Panc1 (cell line): ENCODE measurements at regions not wholly inside any gene's neighbourhood (a gene's known extent, or its start where the extent isn't known, plus 50 kb on each side); places are given as distances from the start of the nearest gene placed in this dataset.

ENCODE experiments used
- ATAC-seq: fragments of 200-7000 bp; cut with Tn5 transposase; 2 replicates; pipeline ENCODE4 v1.9.1; 2020; ENCODE audit warnings: mild to moderate bottlenecking, moderate library complexity
- BruUV-seq: library from RNA; stranded (reverse); fragments of 400-500 nt; replicated peaks from 2 replicates; lab custom pipeline; 2021; lab: Mats Ljungman, UMichigan
- CTCF ChIA-PET: fragments of 300-600 bp; sonication (Branson Sonifier 250); formaldehyde crosslinking; loops from one replicate; lab custom pipeline; 2022; ENCODE audit warnings: antibody characterized with exemption; lab: Charles Lee
- POLR2A ChIA-PET: fragments of 300-600 bp; sonication (Branson Sonifier 250); formaldehyde crosslinking; loops from one replicate; lab custom pipeline; 2022; ENCODE audit warnings: antibody characterized with exemption; lab: Charles Lee
- DNase-seq: peaks from one replicate; pipeline ENCODE4 v3.0.0-alpha.2; 2010; ENCODE audit warnings: low read depth, low spot score
- H3K27ac ChIP-seq: 2 replicates; pipeline ENCODE4 v1.5.1; 2011; ENCODE audit warnings: mild to moderate bottlenecking, low read length, inconsistent platforms
- H3K27me3 ChIP-seq: fragments of 200-500 bp; sonication (Bioruptor generic); 2 replicates; pipeline ENCODE4 v1.6.0; 2014; ENCODE audit warnings: low read length, inconsistent platforms; ENCODE audit not compliant: control insufficient read depth, insufficient read depth
- H3K36me3 ChIP-seq: fragments of 200-500 bp; sonication (Bioruptor generic); 2 replicates; pipeline ENCODE4 v1.5.1; 2014; ENCODE audit warnings: inconsistent platforms, mild to moderate bottlenecking, low read length, moderate library complexity; ENCODE audit not compliant: control insufficient read depth, insufficient read depth
- H3K4me1 ChIP-seq: 2 replicates; pipeline ENCODE4 v1.5.1; 2011; ENCODE audit warnings: inconsistent platforms, mild to moderate bottlenecking, low read length, moderate library complexity; ENCODE audit not compliant: control insufficient read depth, insufficient read depth
- H3K4me3 ChIP-seq, 2 experiments: 2 replicates each; pipeline ENCODE4 v1.5.1; 2011 to 2012; ENCODE audit warnings: low read depth in 2 of 2, low read length in 2 of 2, mild to moderate bottlenecking in 2 of 2, inconsistent platforms in 1 of 2, moderate library complexity in 1 of 2
- H3K9me3 ChIP-seq: fragments of 200-500 bp; sonication (Bioruptor generic); 2 replicates; pipeline ENCODE4 v1.5.1; 2014; ENCODE audit warnings: low read depth, mild to moderate bottlenecking, inconsistent platforms, low read length, moderate library complexity; ENCODE audit not compliant: control insufficient read depth, insufficient read depth
- POLR2AphosphoS5 ChIP-seq: IDR thresholded peaks from 2 replicates; pipeline ENCODE4 v1.6.1; 2012; ENCODE audit warnings: mild to moderate bottlenecking, low read depth, low read length, moderate library complexity
- SIN3A ChIP-seq: IDR thresholded peaks from 2 replicates; pipeline ENCODE4 v1.6.1; 2012; ENCODE audit warnings: low read depth, mild to moderate bottlenecking, low read length, moderate library complexity, borderline replicate concordance; ENCODE audit not compliant: insufficient read depth
- TCF7L2 ChIP-seq: IDR thresholded peaks from 2 replicates; pipeline ENCODE4 v1.6.1; 2011; ENCODE audit warnings: mild to moderate bottlenecking, low read depth, low read length, inconsistent platforms
- in situ Hi-C: cut with HindIII; loops from 2 replicates; pipeline ENCODE4 v1.10.0; 2016; ENCODE audit warnings: low sequenced_read_pairs, low pct_unique_long_range_greater_than_20kb
- intact Hi-C: fragments of 100-400 bp; cut with micrococcal nuclease; formaldehyde crosslinking; loops from one replicate; pipeline ENCODE4 v1.10.0; 2022; ENCODE audit not compliant: unreplicated experiment
- TF ChIP-seq, protein P1 (sequence below): fragments of 450-650 bp; IDR thresholded peaks from 2 replicates; pipeline ENCODE4 v1.5.1; 2017; ENCODE audit warnings: mild to moderate bottlenecking
- TF ChIP-seq, protein P2 (sequence below), 2 experiments: IDR thresholded peaks; 2 replicates each; pipeline ENCODE4 v1.6.1; 2011 to 2012; ENCODE audit warnings: low read depth in 2 of 2, control low read depth in 1 of 2, low read length in 1 of 2, mild to moderate bottlenecking in 1 of 2, moderate library complexity in 1 of 2; ENCODE audit not compliant: insufficient read depth in 1 of 2

DNA sequence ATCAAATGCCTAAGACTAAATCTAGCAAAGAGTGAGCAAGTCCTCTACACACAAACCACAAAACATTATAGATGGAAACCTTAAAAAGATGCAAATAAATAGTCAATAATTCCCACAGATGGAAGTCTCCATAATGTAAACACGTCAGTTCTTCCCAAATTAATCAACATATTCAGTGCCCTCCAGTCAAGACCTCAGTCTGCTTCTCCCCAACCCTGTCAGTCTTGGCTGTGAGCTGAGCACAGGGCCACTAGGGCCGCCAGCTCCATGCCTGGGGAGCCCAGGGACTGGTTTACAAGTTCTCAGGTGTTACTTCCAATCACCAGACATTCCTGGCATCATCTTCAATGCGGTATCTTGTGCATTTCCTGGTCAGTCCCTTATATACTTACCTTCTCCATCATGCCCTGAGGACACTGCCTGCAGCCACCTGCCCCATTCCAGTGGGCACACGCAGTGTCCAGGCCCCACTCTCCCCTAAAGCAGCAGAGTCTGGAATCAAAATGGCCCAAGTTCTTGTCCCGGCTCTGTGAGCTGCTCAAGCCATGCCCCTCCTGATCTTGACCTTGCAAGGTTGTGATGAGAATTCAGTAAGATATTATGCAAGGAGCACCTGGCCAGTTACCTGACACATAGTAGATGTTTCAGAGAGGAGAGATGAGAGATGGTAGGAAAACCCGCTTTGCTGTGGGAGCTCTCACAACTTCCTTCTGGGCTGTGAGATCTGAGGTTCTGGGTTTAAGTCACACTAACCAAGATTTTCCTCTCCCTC lies 207.9 kb upstream of the RAB6C start:
- Histone ChIP-seq H3K4me3 (no peak overlapping the region), H3K36me3 (no peaks in the 10 kb centered on the region), H3K27me3 (peaks cover 2% of the 10 kb centered on the region; the same call in 1 of the 2 replicates), H3K9me3 (no peaks in the 10 kb centered on the region), H3K4me1 (no peaks in the 10 kb centered on the region), H3K27ac (no peak overlapping the region)
- ATAC-seq, result no peak
- no TSS peak for BruUV-seq
- in situ Hi-C loops, result no loop called here
- POLR2A ChIA-PET, result no interaction called here
- no peak for DNase-seq
- intact Hi-C loops, result no loop called here
- CTCF ChIA-PET, result no interaction called here
- TF ChIP-seq, protein P1, sequence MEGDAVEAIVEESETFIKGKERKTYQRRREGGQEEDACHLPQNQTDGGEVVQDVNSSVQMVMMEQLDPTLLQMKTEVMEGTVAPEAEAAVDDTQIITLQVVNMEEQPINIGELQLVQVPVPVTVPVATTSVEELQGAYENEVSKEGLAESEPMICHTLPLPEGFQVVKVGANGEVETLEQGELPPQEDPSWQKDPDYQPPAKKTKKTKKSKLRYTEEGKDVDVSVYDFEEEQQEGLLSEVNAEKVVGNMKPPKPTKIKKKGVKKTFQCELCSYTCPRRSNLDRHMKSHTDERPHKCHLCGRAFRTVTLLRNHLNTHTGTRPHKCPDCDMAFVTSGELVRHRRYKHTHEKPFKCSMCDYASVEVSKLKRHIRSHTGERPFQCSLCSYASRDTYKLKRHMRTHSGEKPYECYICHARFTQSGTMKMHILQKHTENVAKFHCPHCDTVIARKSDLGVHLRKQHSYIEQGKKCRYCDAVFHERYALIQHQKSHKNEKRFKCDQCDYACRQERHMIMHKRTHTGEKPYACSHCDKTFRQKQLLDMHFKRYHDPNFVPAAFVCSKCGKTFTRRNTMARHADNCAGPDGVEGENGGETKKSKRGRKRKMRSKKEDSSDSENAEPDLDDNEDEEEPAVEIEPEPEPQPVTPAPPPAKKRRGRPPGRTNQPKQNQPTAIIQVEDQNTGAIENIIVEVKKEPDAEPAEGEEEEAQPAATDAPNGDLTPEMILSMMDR, result no peak
- TF ChIP-seq POLR2AphosphoS5 (no peak), SIN3A (no peak), TCF7L2 (no peak)
- TF ChIP-seq, protein P2, sequence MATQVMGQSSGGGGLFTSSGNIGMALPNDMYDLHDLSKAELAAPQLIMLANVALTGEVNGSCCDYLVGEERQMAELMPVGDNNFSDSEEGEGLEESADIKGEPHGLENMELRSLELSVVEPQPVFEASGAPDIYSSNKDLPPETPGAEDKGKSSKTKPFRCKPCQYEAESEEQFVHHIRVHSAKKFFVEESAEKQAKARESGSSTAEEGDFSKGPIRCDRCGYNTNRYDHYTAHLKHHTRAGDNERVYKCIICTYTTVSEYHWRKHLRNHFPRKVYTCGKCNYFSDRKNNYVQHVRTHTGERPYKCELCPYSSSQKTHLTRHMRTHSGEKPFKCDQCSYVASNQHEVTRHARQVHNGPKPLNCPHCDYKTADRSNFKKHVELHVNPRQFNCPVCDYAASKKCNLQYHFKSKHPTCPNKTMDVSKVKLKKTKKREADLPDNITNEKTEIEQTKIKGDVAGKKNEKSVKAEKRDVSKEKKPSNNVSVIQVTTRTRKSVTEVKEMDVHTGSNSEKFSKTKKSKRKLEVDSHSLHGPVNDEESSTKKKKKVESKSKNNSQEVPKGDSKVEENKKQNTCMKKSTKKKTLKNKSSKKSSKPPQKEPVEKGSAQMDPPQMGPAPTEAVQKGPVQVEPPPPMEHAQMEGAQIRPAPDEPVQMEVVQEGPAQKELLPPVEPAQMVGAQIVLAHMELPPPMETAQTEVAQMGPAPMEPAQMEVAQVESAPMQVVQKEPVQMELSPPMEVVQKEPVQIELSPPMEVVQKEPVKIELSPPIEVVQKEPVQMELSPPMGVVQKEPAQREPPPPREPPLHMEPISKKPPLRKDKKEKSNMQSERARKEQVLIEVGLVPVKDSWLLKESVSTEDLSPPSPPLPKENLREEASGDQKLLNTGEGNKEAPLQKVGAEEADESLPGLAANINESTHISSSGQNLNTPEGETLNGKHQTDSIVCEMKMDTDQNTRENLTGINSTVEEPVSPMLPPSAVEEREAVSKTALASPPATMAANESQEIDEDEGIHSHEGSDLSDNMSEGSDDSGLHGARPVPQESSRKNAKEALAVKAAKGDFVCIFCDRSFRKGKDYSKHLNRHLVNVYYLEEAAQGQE (IDR thresholded peaks at IDR 0.05; ENCODE audit: insufficient read depth in 1 of 2, low read depth in 2 of 2, low read length in 1 of 2), result no peak

DNA sequence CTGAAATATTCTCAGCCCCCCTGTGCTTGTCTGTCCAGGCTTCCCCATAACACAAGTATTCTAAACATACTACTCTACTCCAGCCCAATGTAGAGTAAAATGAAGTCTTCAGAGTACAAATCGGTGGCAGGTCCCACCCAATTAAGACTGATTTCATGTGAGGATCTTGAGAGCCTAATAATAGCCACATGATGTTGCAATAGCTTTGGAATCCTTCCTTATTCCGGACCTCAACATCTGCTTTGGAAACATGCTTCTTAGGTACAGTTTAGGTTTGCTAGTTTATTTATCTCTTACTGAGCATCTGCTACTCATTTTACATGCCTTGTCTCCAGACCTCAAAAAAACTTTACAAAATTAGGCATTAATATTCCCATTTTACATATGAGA lies 207.3 kb upstream of the RAB6C start:
- DNase-seq, result no peak
- Histone ChIP-seq H3K36me3 (no peaks in the 10 kb centered on the region), H3K27me3 (peaks cover 2% of the 10 kb centered on the region; the same call in 1 of the 2 replicates), H3K4me3 (no peak overlapping the region), H3K27ac (no peak overlapping the region), H3K9me3 (no peaks in the 10 kb centered on the region), H3K4me1 (no peaks in the 10 kb centered on the region)
- ATAC-seq, result no peak
- TF ChIP-seq TCF7L2 (no peak), POLR2AphosphoS5 (no peak), SIN3A (no peak)
- TF ChIP-seq, protein P2 (IDR thresholded peaks at IDR 0.05; ENCODE audit: insufficient read depth in 1 of 2, low read depth in 2 of 2, low read length in 1 of 2), result no peak
- TF ChIP-seq, protein P1, result no peak
- no TSS peak for BruUV-seq
- in situ Hi-C loops, result no loop called here
- ChIA-PET POLR2A (no interaction called here), CTCF (no interaction called here)
- intact Hi-C loops, result no loop called here
